DMS53 treated with DMSO at 0.1 percent for 48 hours (cell line): ENCODE measurements at regions not wholly inside any gene's neighbourhood (a gene's known extent, or its start where the extent isn't known, plus 50 kb on each side); places are given as distances from the start of the nearest gene placed in this dataset.

Source experiments
- DNase-seq: peaks from one replicate; lab custom pipeline; 2025; ENCODE audit not compliant: unreplicated experiment; lab: John Stamatoyannopoulos, UW

DNA sequence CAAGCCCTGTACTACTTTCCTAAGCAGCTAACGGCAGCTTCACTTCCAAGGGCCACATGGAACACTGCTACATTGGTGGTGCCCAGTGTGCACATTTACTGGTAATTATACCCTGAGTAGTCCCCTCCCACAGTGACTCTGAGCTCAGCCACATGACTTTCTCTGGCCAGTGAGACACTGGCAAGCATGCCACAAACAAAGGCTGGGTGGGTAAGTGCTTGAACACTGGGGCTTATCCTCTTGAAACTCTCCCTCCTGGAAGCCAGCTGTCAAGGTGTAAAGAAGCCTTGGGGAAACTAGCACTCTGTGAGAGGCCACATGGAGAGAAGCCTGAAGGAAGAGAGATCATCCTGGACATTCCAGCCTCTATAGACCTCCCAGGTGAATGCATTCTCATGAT, 54.4 kb upstream of the DRD2 start:
- DNase-seq = no peak

DNA sequence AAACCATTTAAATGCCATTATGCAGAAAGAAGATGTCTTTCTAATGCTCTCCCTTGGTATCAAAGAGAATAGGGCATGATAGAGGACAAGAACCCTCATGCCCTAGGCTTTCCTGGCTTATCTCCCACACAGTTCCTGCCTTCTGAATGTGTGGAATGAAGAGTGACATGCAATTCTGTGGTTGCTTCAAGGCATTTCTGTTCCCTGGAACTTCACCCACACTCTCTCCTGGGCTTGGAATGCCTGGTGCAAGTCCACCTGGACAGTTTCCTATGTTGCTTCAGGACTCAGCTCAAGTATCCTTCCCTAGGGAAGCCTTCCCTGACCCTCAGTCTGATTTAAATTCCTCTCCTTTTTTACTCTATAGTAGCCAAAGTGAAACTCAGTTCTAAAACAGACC, 53.8 kb upstream of the DRD2 start:
- DNase-seq = no peak

DNA sequence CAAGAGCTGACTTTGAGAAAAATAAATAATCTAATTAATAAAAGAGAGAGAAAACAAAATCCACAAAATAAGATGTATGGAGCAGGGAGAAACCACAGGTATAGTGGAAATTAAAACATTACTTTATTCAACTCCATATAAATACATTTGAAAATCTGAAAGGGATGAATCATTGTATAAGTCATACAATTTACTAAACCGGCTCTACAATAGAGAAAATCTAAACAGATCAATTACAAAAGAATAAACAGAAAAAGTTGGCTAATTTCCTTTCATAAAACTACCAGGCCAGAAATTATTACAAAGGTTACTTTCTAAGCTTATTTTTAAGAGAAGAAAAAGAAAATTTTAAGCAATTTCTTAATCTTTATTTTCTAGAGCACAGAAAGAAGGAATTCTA, 51.3 kb upstream of the DRD2 start:
- DNase-seq = no peak
